HG03066 (cell line): ENCODE measurements at regions not wholly inside any gene's neighbourhood (a gene's known extent, or its start where the extent isn't known, plus 50 kb on each side); places are given as distances from the start of the nearest gene placed in this dataset.
A peak's percentile ranks its signal among the peaks of the same experiment; 100 is the strongest.
"Not testable (repeated sequence)": the region's sequence is repeated elsewhere in the genome, so short reads cannot be mapped to it uniquely, and the experiment has no call there.

Experiments
- ATAC-seq: cut with Tn5 transposase; IDR thresholded peaks from one replicate; pipeline ENCODE4 v1.9.1; 2021; ENCODE audit warnings: low read depth; ENCODE audit not compliant: unreplicated experiment

DNA sequence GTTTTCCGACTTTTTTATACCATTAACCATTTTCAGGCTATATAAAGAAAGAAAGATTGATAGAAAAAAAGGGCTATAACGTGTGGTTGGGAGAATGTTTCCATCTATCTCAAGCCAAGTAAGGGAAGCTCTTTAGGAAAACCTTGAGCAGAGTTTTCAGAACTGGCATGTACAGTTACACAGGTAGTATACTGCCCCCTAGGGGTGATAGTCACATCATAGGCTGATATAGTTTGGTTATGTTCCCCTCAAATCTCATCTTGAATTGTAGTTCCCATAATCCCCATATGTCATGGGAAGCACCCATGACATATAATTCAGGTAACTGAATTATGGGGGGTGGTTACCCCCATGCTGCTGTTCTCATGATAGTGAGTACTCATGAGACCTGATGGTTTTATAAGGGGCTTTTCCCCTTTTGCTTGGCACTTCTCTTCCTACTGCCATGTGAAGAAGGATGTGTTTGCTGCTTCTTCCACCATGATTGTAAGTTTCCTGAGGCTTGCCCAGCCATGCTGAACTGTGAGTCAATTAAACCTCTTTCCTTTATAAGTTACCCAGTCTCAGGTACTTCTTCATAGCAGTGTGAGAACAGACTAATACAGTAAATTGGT, 186.8 kb downstream of the TMA16 start:
- ATAC-seq, result peak; percentile 58

- ATAC-seq, result no peak
Measured at GRCh38 chr4:163688856-163689255, 194.4 kb downstream of the TMA16 start.

DNA sequence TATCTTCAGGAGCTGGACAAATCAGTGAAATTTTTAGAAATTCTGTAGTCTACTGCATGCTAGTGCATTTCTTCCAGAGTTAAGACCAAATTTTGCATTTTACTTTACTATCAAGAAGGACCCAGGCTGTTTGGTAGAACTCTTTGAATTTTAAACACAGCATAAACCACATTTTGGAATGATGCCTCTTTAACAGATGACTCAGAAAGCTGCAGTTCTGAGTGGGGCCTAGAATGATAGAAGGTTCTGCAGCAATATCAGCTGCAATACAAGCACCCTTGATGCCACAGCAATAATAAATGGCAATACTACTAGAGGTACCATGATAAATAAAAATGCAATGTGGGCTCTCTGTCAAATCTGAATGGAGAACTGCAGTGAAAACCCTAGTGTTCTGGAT, 198.7 kb downstream of the TMA16 start:
- ATAC-seq, result no peak

DNA sequence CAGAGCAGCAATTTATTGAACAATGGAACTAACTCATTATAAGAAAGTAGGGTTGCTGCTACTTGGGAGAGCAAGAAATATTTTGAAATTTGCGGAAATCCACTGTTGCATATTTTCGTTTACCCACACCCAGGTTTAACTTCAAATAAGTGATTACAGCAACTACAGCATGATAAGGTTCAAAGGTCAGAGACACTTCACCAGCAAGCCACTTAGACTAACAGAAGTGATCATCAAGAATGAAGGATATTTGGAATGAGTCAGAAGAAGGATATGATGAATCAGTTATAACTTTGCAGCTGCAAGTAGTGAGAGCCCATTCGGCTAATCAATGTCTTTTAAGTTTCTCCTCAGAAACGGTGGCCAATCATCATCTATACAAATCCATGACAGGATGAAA, 199.3 kb downstream of the TMA16 start:
- no peak for ATAC-seq

DNA sequence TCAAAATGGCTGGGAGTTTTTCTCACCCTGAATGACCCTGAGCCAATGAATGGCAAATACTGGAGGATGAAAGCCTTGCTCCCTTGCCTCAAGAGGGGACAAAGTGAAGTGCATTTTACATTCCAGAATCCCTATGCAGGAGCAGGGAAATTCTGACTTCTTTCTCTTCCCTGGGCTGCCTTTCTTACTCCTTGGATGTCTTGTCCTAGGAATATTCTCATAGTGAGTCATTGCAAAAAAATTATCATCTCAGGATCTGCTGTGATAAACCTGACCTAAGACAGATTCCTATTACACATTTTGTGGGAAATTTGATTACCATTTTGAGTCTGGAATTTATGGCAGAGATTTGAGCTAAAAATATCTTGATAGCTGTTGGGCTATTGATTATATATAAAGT, 199.9 kb downstream of the TMA16 start:
- no peak for ATAC-seq

DNA sequence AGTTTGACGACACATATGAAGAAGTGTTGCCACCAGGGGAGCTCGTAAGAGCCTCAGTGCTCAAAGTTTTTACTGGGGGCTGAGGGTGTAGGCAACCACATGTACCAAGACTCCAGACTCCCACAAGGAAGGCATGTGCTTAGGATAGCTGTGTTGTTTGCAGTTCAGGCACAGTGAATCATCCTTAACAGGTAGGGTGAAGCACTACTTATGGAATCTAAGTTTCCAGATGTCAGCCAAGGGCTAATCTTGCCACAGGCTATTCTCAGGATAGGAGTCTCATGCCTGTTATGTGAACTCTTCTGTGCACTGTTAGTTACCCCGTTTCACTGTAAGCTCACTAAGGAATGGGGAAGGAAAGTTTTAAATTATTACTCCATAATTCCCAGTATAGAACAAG, 202.6 kb downstream of the TMA16 start:
- no peak for ATAC-seq

DNA sequence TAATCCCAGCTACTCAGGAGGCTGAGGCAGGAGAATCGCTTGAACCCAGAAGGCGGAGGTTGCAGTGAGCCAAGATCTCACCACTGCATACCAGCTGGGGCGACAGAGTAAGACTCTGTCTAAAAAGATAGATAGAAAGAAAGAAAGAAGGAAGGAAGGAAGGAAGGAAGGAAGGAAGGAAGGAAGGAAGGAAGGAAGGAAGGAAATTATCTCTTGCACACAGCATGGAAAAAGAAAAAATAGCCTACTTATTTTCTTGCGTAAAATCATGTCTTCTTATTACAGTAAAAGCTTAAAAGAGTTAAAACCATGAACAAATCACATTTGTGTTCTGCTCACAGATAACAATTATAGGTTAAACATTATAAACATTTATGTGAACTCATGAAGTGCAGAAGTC, 205.9 kb downstream of the TMA16 start:
- ATAC-seq, result not testable (repeated sequence)

DNA sequence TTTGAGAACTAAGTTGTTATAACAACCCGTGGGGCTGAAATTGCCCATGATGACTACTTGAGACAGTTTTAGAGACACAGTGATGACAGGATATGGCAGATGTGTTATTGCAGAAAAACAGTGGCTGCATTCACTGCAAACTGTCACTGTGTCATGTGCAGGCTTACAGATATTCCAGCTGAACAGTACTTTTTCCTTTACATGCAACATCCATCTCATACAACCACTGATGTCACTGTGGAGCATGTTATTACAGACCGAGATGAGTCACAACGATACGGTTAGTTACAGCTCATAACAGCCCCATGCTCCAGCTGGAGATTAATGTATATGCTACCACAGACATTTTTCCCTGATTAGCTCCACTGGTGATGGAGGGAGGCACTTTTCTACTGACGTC, 207.4 kb downstream of the TMA16 start:
- peak; percentile 92 for ATAC-seq

DNA sequence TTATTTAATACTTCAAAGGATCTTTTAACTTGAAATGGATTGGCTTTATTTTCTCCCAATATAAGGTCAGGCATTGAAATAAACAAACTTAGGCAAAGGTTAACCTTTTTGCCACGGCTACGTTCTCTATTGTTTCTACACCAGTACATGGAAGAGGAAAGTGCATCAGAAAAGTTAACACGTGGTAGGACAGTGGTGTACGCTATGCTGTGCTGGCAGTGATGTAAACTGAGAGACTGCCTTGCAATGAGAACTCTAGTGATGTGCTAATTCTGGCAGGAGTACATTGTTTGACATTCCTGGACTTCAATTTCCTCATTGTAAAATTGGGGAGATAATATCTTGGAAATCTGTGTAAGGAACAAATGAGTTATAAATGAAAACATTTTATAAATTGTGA, 208.2 kb downstream of the TMA16 start:
- no peak for ATAC-seq

DNA sequence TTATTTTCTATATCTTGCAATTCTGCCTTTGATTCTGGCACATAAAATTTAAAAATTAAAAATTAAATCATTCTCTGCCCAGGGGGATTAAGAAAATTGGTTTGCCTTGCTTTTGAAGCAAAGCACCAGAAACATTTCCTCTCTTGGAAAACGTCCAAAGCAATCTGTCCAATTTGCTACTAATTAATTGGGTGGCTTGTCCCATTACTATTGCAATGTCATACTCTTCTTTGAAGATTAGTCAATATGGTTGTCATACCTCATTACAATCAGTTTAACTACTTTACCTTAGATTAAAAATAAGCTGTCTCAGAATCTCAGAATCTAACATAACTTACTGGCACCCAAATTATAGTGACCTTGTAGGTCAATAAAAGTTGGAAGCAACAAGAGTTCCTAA, 208.8 kb downstream of the TMA16 start:
- no peak for ATAC-seq

GRCh38 chr4:163707873-163708272, 213.4 kb downstream of the TMA16 start:
- ATAC-seq, result no peak

DNA sequence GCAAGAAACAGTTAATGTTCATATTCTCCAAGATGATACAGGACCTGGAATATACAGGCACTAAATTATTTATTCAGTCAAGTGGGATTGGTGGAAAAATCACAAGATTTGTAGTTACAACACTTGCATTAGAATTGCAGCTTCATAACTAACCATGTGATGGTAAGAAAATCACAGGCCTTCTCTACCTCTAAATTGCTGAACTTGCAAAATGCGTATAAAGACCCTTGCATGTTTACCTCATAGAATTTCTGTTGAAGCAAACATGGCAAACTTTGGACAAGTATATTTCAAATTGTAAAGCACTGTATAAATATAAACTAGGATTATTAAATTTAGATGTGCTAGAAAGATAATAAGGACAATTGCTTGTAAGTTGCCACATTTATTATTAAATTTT, 215.1 kb downstream of the TMA16 start:
- ATAC-seq, result no peak

GRCh38 chr4:163710158-163710557, 215.7 kb downstream of the TMA16 start:
- no peak for ATAC-seq

- not testable (repeated sequence) for ATAC-seq
Measured at GRCh38 chr4:163724495-163724894, 230.0 kb downstream of the TMA16 start.

- no peak for ATAC-seq
Measured at GRCh38 chr4:163726641-163727040, 232.2 kb downstream of the TMA16 start.

- no peak for ATAC-seq
Measured at GRCh38 chr4:163731071-163731470, 236.6 kb downstream of the TMA16 start.

DNA sequence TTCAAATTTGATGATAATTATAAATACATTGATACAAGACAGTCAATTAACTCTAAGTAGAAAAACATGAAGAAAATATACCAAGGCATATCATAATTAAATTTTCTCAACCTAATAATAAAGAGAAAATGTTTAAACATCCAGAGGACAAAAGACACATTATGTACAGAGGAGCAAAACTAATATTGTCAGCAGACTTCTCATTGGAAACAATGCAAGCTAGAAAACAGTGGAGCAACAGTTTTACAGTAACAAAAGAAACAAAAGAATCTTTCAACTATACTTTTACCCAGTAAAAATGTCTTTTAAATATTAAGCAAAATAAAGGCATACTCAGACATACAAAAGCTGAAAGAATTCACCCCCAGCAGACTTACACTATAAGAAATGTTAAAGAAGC, 238.0 kb downstream of the TMA16 start:
- ATAC-seq, result no peak

DNA sequence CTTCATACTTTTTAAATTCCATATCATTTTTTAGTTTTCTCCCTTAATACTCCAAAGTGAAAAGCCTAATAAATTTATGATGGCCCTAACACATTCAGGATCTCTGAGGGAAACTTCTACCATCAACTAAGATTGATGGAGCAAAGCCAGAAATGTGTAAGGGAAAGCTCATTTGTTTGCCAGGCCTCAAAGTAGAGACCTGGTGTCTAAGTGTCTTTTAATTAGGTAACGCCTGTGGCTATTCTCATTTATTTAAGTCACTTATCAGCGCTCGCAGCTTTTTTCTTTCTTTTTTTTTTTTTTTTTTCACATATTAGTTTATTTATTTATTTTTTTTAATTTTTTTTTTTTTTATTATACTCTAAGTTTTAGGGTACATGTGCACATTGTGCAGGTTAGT, 242.4 kb downstream of the TMA16 start:
- ATAC-seq, result no peak

GRCh38 chr4:163737846-163738245, 243.4 kb downstream of the TMA16 start:
- ATAC-seq, result not testable (repeated sequence)

GRCh38 chr4:163738521-163738920, 244.0 kb downstream of the TMA16 start:
- no peak for ATAC-seq

DNA sequence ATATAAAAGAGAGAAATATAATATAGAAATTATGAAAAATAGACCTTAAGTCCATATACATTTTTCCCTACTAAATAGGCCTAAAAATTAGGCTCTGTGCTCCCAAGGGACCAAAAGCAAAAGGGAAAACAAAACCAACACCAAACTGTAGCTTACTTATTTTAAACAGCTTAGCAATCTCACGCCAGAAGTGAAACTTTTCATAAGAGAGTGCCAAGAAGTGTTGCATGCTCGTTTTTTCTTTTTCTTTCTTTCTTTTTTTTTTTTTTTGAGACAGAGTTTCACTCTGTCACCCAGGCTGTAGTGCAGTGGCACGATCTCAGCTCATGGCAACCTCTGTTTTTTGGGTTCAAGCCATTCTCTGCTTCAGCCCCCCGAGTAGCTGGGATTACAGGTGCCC, 250.4 kb downstream of the TMA16 start:
- peak; percentile 98 for ATAC-seq

DNA sequence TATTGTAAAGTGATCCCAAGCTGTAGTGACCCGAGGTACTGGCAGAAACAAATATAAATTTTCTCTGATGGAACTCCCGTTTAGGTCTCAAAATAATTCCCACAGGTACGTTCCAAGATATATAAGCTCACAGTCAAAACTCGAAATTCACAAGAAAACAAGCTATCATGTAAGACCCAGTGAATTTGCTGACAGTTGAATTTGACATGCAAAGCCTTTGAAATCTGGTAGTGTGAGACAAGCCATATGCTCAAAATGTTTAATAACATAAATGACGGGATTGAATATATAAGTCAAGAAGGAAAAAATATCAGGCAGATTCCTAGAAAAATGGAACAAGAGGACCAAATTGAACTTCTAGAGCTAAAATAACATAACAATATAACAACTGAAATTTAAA, 252.8 kb downstream of the TMA16 start:
- no peak for ATAC-seq

- ATAC-seq, result no peak
Measured at GRCh38 chr4:163747886-163748285, 253.4 kb downstream of the TMA16 start.
